GM19043 (cell line): ENCODE measurements at regions not wholly inside any gene's neighbourhood (a gene's known extent, or its start where the extent isn't known, plus 50 kb on each side); places are given as distances from the start of the nearest gene placed in this dataset.

Source experiments
- ATAC-seq: cut with Tn5 transposase; IDR thresholded peaks from one replicate; pipeline ENCODE4 v1.9.1; 2021; ENCODE audit warnings: low read depth; ENCODE audit not compliant: unreplicated experiment

DNA sequence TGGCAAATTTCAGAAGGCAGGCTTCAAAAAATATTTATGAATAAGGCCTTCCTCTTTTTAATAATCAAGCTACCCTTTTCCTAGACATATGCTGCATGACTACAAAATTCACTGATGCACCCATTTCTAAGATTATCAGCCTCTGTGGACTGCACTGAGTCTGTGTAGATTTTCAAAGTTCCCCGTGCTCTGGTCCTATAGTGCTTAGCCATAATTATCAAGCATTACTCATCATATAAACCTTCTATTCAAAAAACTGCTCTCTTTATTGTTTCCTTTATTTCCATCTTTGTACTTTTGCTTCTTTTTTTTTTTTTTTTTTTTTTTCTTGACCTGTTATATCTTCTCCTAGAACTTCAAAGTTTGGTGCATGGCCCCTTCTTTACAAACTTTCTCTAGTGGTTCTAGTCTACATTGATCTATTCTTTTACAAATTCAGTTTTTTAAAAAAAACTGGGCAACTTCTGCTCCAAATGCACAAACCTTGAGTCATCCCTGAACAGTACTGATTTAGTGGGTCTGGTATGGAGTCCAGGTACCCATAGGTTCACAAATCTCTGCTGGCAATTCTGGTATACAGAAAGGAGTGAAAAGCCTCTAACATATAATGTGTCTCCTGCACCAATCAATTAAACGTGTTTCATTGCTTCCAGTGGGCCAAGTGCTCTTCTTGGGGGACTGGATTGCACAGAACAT, 481.9 kb downstream of the NUP35 start:
- ATAC-seq: no peak

DNA sequence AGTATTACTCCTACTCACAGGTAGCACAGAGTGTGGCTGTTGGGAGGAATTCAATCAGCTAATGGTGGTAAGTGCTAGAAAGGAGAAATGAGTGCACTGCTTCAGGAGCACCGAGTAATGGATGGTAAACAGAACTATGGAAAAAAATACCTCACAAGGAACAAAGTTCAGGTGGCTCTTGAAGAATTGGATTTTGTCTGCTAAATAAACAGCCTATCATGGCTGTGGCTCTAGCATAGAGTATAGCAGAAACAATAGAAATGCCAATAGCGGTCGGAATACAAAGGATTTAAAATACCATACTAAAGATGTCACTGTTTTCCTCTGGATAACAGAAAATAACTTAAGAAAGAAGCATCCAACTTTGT, 482.5 kb downstream of the NUP35 start:
- no peak for ATAC-seq

DNA sequence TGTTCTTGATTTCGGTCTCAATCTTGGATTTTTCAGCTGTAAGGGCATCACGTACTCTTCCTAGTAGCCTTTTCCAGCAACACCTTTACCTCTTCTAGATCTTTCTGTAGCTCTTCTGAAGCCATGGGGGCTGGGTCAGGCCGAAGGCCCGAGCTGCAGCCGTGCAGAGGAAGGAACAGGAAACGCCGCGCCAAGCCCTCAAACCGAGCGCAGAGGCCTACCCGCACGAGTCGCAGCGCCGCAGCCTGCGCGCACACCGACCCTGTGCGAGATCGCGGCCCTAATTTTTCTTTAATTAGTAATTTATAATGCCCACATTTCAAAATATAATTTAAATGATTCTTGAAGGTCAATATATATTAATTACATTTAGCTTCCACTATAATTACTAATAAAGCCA, 483.8 kb downstream of the NUP35 start:
- no peak for ATAC-seq

DNA sequence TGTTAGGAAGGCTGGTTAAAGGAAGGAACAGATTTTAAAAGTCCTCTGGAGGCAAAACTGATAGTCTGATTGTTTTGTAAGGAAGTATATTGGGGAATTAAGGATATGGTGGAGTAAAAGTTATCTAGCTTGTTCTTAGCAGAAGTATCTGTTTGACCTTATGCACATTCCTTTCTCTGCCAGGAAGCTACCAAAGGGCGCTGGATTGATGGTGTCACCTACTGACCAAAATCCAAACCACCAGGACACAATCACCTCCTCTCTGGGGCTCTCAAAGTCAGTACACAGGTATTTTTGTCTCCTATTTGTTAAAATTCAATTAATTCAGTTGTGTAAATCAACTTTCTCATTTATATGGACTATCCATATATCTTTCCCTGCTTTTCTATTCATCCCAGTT, 484.5 kb downstream of the NUP35 start:
- ATAC-seq: no peak

DNA sequence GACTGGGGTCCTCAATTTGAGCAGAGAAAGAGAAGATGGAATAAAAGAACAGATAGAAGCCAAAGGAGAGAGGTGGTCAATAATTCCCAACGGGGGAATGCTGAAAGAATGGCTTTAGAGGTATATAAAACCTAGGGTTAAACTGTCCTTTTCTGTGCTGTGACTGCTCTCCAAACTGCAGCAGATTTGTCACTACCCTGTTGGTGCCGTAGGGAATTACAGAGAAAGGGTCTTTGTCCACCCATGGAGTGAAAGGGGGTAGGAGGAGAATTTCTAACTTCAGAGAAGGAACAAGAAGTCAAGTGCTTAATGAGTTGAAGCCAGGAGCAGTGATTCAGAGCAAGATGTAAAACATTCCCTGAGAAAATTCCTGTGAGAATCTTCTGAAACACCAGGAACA, 486.5 kb downstream of the NUP35 start:
- ATAC-seq: no peak

DNA sequence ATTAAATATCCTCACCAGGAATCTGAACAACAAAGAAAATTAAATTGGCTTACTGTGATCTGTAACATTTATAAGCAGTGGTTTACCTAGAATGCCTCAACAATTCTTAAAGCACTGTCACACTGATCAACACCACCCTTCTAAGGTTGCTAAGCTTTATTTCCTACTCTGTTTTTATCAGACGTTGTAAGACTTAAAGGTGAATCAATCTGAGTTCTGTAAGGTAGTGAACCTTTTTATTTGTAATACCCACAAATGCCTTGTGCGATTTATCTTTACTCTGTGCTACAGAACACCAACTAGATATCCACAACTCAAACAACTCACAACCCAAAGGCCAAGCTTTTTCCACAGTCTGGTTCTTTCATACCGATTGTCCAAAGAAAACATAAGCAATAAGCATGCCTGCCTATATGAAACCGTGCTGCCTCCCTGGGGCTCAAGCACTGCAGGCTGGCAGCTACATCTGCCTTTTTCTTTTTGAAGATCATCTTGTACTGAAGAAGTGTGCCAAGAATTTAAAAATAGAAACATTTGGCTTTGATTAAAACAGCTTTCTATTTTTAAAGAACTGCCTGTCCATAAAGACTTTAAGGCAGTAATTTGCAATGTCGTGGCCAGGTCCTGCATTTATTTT, 490.7 kb downstream of the NUP35 start:
- no peak for ATAC-seq

DNA sequence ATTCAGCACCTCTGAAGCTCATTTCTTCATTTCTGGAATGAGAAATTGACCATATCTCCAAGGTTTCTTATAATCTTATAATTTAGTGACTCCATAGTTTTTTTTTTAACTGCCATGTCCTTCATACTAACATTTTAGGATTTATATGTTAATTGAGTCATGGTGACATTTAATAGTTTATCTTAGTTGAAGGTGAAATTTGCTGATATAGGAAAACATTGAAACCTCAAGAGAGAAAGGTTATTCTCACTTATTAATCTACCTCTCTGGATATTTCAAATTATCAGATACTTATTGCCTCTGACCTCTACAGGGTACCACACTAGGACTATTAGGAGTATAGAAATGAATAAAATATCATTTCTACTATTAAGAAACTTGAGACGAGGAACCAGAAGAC, 499.0 kb downstream of the NUP35 start:
- no peak for ATAC-seq

DNA sequence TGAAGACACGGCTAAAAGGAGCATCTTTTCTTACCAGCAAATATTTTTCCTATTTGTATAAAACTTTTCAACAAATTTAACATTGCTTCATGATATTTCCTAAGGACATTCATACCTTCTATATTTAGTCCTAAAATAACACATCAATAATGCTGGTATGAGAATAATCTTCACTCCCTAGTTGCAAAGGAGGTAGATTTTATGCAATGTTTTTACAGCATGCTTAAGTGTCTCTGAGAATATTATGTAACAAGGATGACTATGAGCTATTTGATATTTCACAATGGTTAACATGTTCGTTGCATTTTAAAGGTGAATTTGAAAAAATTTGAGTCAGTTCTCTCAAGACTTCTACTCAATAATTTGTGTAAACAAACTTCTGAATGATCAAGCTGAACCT, 506.7 kb downstream of the NUP35 start:
- no peak for ATAC-seq

DNA sequence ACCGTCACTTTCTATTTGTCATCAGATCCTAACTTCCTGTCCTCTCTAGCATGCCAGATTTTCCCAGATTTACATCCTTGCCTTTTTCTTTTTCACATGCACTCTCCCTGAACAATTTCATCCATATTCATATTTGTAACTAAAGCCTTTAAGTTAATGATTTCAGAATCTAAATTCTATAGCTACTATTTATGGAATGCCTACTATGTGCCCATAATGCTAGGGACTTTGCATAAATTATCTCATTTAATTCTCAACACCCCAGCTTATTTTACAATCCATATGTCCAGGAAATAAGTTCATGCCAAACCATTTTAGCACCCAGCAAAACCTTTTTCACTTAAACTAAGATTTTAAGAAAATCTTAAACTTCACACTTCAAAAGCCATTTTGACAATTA, 531.9 kb downstream of the NUP35 start:
- no peak for ATAC-seq

DNA sequence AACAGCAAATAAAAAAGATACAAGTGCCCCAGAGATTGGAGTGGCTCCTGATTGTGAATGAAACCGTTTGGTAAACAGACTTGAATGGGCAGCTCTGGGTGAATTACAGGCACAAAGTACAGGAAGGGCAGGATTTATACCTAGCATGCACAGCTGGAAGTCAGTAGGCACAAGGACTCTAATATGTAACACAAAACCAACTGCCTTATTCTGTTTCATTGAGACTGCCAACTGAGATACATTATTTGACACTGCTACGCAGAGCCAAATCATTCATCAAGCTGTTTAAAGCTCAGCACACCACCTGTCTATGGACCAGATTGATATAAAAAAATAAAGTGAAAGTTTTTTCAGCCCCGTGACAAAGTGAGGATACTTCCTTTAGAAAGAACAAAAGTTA, 541.2 kb downstream of the NUP35 start:
- no peak for ATAC-seq

DNA sequence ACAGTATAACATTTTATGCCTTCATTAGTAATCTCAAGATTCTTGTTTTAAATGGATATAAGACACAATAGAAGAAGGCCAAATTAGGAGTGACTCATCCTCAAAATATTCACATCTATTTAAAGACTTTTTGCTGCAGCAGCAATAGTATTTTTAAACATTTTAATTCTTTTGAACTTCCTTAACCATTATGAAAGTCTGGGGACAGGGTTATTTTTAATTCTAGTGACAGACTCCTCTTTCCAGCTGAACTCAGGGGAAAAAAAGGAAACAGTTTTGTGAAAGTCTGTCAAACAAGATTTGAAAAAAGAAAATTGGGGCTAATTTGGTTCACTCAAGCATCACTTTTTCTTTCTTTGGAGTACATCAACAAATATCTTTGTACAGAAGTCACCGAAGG, 541.8 kb downstream of the NUP35 start:
- ATAC-seq: no peak

DNA sequence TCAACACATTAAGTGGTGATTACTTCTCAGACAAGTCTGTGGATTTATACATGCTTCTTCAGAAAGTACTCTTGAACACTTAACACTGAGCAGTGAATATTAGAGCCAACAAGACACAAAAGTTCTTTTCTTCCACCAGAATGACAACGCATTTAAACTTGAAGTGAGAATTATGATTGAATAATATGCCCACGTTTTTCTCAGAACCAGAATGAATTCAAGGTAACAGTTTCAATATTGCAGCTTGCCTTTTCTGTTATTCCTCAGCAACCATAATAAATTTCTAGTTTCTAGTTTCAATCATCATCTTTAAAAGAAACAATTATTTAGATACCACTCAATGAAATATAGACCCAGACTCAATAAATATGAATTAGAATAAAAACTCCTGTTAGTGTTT, 547.0 kb downstream of the NUP35 start:
- no peak for ATAC-seq

DNA sequence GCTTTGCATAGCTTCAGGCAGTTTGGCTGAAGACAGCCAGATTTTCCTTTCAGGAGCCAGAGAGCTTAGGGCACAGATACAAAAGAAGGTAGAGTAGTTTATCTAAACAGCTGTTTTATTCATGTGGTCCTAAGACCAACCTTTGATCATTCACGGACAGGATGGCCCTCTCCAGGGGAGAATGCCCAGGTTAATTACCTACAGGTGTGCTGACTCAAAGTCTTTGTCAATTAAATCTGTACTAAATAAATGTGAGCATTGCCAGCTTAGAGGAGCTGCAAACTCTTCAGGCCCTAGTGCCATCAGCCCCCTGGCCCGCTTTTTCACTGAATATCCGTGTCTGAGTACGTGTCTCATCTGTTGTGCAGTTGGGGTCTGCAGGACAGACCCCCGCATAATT, 554.7 kb downstream of the NUP35 start:
- no peak for ATAC-seq

DNA sequence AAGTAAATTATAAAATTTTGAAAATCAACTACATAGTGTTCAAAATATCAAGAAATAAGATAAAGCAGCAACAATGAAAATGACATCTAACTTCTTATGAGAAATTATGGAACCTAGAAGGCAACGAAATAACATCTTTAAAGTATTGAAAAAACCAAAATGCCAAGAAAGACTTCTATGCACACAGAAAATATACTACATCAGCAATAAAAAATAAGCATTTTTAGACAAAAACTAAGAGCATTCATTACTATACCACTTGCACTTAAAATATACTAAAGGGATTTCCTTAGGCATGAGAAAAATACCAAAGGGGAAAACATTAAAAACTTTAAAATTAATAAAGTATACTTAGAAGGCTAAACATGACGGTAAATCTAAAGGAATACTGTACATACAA, 556.3 kb downstream of the NUP35 start:
- no peak for ATAC-seq

DNA sequence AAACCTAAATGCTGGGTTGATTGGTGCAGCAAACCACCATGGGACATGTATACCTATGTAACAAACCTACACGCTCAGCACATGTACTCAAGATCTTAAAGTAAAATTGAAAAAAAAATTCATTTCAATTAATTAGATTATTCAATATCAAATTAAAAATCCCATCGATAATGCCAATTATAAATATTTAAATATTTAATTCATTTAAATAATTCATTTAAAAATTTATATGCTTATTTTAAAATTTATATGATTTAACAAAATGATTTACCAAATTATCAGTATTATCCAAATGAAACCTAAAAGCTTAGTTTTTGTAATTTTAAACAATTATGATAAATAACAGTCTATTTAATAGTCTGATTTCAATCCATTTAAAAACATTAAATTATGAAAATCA, 560.4 kb downstream of the NUP35 start:
- ATAC-seq: no peak

DNA sequence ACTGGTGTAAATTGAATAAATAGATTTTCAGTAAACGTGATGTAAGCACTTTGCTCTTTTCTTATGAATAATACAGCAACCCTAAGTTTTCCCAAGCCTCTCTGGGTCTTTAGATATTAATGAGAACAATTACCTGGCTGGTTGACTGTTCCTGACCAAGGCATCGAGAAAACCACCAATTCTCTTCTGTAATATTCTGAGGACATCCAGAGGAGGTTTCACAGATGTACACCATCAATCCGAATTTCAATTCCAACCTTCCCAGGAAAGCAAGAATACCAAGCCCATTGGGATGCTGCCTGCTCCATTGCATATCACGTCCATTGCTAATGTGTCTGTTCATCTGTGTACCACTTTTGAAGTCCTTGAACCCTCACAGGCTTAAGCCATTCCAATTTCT, 571.8 kb downstream of the NUP35 start:
- no peak for ATAC-seq

DNA sequence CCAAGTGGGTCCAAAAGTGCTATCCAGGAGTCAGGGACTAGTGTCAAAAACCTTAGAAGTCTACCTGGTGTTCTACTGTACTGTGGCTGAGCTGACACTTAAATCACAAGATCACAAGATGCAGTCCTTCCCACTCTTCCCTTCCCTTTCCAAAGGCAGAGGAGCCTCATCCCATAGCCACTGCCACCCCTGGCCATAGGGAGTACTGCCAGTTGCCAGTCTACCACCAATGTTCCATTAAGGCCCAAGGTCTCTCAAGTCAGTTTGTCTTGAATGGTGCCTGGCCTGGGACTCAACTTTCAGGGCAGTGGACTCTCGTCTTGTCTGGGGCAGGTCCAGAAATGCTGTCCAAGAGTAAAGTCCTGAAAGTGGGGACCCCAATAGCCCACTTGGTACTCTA, 585.6 kb downstream of the NUP35 start:
- ATAC-seq: no peak

DNA sequence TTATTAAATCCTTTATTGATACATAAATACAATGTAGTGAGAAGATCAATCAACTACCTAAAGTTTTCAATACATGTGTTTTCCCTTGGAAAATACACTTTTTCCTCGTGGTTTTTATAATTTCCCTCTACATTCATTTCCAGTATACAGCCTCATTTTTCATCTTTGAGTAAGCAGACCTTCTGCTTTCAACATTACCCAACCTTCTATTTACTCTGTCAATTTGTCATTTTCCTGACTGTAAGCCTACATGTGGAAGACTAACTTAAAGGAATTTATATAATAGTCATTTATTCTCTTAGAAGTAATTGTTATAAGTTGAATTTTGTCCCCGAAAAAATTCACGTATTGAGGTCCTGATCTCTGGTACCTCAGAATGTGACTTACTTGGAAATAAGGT, 594.0 kb downstream of the NUP35 start:
- ATAC-seq: no peak

DNA sequence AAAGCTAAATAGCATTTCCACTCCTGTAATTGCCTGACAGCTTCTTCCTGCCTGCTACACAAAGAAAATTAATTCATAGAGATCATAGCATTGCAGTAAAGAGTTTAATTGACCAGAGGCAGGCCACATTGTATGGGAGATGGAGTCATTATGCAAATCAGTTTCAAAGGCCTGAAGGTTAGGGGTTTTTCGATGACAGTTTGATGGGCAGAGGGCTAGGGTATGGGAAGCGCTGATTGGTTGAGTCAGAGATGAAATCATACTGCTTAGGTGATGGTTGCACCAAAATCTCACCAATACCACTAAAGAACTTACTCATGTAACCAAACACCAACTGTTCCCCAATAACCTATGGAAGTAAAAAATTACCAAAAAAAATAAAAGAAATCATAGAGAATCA, 599.0 kb downstream of the NUP35 start:
- ATAC-seq: no peak

DNA sequence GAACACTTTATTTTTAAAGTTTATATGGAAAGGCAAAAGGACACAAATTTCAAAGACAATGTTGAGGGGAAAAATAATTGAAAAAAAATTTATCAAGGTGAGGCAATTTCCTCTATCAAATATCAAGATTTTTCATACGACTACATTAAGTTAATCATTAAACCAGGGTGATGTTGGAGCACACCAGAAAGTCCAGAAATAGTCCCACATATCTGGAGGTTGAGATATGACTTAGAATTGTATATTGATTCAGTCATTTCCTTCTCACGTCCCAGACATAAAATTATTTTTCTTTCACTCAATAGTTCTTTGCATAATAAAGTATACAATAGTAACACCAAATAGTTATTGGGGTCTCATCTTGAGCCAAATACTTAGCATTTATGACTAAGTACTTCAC, 605.1 kb downstream of the NUP35 start:
- no peak for ATAC-seq

DNA sequence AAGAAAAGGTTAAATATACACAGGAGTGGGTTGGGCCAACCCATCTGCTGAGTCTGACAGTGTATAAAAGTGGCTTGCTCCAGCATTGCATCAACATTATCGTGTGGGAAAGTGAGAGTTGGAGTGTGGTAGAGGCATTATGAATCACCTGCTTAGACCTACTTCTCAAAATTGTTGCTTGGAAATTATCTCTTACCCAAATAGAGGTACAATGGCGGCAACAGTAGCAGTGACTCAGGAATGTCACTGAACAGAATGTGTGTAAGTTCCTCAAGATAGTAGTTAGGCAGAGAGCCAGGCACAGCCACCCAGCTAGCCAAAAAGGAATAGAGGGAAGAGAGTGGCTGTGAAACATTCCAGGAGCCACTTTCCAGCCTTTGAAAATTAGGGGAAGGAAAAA, 616.0 kb downstream of the NUP35 start:
- no peak for ATAC-seq

DNA sequence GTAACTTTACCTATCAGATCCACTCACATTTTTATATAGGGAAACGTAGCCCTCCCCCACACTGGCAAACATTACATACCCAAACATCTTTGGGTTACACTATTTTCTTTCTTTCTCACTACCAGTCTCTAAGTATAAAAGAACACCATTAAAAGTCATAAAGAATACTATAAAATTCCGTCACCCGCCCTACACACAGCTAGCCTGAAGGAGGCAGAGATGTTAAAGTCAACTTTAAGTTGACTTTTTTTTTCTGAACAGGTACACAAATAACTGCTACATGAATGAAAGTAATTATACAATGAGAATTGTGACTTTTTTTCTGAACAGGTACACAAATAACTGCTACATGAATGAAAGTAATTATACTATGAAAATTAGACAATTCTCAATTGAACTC, 628.3 kb downstream of the NUP35 start:
- no peak for ATAC-seq

DNA sequence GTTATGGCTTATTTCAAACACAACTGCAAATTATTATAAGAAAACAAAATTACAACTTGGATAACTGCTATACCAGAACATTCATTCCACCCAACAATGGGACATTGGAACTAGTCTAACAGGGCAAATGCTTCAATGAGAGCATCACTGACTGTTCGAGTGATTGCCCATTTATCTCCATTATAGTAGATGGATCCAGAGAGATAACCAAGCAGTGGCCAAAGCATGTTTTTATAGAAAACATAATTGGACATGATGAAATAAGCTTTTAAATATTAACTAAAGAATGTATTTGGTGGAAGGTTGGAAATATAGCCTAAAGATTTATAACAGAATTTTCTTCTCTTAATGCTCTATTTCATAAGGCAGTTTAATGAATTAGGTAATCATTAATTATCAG, 634.8 kb downstream of the NUP35 start:
- no peak for ATAC-seq
